Gastrocnemius medialis (tissue), 4 donors: ENCODE measurements at regions not wholly inside any gene's neighbourhood (a gene's known extent, or its start where the extent isn't known, plus 50 kb on each side); places are given as distances from the start of the nearest gene placed in this dataset.

Experiments used
- CTCF ChIP-seq, 5 experiments: fragments of 450-650 bp in 3 of 5; fragments of 200-600 bp in 2 of 5; sonication (generic) in 2 of 5; IDR thresholded peaks in 4 of 5; conservative IDR thresholded peaks in 1 of 5; 1 replicate in 4 of 5; 2 replicates in 1 of 5; pipeline ENCODE4 v1.5.1; 2016 to 2019; ENCODE audit warnings: antibody characterized with exemption in 5 of 5, mild to moderate bottlenecking in 3 of 5, moderate library complexity in 3 of 5
- POLR2A ChIP-seq, 2 donors: fragments of 450-650 bp; IDR thresholded peaks; one replicate each; pipeline ENCODE4 v1.6.1; 2017; ENCODE audit warnings: antibody characterized with exemption in 2 of 2, mild to moderate bottlenecking in 2 of 2, moderate library complexity in 2 of 2

- TF ChIP-seq CTCF (IDR thresholded peaks at IDR 0.05 in 4 of 5, conservative IDR thresholded peaks at IDR 0.05 in 1 of 5): no peak
- TF ChIP-seq POLR2A (IDR thresholded peaks at IDR 0.05): no peak
Observed at GRCh38 chr12:92276276-92276675, 130.6 kb upstream of the BTG1 start.
